ENCODE measurements at regions not wholly inside any gene's neighbourhood (a gene's known extent, or its start where the extent isn't known, plus 50 kb on each side); places are given as distances from the start of the nearest gene placed in this dataset.
"Not testable (repeated sequence)": the region's sequence is repeated elsewhere in the genome, so short reads cannot be mapped to it uniquely, and the experiment has no call there.

DNA sequence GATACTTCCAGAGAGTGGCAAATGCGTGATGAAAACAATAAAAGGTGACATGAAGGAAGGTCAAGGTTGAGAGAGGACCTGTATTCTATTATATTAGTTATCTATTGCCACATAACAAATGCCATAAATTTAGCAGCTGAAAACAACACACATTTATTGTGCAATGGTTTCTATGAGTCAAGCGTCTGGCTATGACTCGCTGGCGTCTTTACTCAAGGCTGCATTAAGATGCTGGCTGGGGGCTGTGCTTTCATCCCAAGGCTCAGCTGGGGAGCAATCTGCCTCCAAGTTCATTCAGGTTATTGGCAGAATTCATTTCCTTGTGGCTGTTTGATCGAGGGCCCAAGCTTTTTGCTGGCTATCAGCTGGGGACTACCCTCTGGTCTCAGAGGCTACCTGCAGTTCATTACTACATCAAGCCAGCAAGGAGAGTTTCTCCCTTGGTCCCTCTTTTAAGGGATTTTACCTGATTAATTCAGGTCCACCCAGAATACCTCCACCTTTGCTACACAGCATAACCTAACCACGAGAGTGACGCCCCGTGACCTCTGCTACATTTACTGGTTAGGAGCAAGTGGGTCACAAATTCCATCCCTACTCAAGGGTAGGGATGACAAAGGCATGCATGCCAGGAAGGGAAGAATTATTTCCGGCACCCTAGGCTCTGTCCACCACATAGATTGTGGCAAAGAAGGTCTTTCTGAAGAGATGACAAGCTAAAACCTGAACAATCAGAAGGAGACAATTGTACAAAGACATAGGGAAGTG lies 549.1 kb downstream of the MN1 start:
- Histone ChIP-seq H4K20me1 (ENCODE audit: control insufficient read depth, insufficient read depth, low read length, poor library complexity, severe bottlenecking) (no peaks in the 10 kb centered on the region), H3K27ac (ENCODE audit: low read length in 2 of 2) (no peak overlapping the region), H3K4me2 (replicated peaks; ENCODE audit: low read depth, low read length, poor library complexity, severe bottlenecking) (no peak overlapping the region), H3K79me2 (ENCODE audit: control insufficient read depth, insufficient read depth, low read length) (no peaks in the 10 kb centered on the region), H3K27me3 (replicated peaks in 1 of 4; ENCODE audit: control extremely low read depth in 1 of 4, control insufficient read depth in 3 of 4, insufficient read depth in 4 of 4, low read length in 3 of 4) (peaks cover 0 to under 1% (median 0%) of the 10 kb centered on the region in 4 experiments), H3K9me3 (ENCODE audit: control extremely low read depth in 1 of 3, control insufficient read depth in 2 of 3, insufficient read depth in 1 of 3, low read length in 2 of 3) (peaks cover 0 to 8% (median 8%) of the 10 kb centered on the region in 3 donors), H3K4me3 (ENCODE audit: control extremely low read depth in 1 of 5, extremely low read depth in 1 of 5, insufficient read depth in 1 of 5, low read depth in 2 of 5, low read length in 4 of 5) (no peak overlapping the region), H3K9ac (ENCODE audit: low read length) (no peak overlapping the region), H3K36me3 (replicated peaks in 1 of 2; ENCODE audit: control extremely low read depth in 1 of 2, control insufficient read depth in 1 of 2, extremely low read depth in 1 of 2, insufficient read depth in 2 of 2, low read length in 1 of 2) (no peaks in the 10 kb centered on the region), H2AFZ (ENCODE audit: insufficient read depth, low read depth, low read length, poor library complexity, severe bottlenecking) (no peak overlapping the region), H3K4me1 (ENCODE audit: control insufficient read depth in 2 of 2, insufficient read depth in 2 of 2, low read length in 2 of 2) (no peaks in the 10 kb centered on the region)
- Mint-ChIP-seq H3K27me3 (no peaks in the 10 kb centered on the region), H3K4me1 (no peaks in the 10 kb centered on the region), H3K27ac (no peak overlapping the region), H3K4me3 (no peak overlapping the region), H3K9me3 (ENCODE audit: insufficient read depth) (peaks cover 6% of the 10 kb centered on the region)
- DNase-seq (no peak), ATAC-seq (ENCODE audit: low read depth) (no peak)
- intact Hi-C loops (cut with micrococcal nuclease): no loop called here
- WGBS (ENCODE audit: insufficient coverage): 95% methylated on average over 7 of the region's 9 CpGs
- TF ChIP-seq EZH2 (IDR thresholded peaks at IDR 0.05; ENCODE audit: borderline replicate concordance, insufficient read depth, low read depth, low read length, poor library complexity, severe bottlenecking) (no peak), CTCF (IDR thresholded peaks at IDR 0.05) (no peak)
- POLR2A ChIA-PET: no interaction called here
- CTCF ChIA-PET: no interaction called here

- H2AFZ ChIP-seq (ENCODE audit: insufficient read depth, low read depth, low read length, poor library complexity, severe bottlenecking): no peak overlapping the region
- no peak overlapping the region for H3K4me3 ChIP-seq (ENCODE audit: control extremely low read depth in 1 of 5, extremely low read depth in 1 of 5, insufficient read depth in 1 of 5, low read depth in 2 of 5, low read length in 4 of 5)
- H3K4me3 Mint-ChIP-seq: no peak overlapping the region
- 82% methylated on average over 9 of the region's 9 CpGs for WGBS (ENCODE audit: insufficient coverage)
- peaks cover 0 to 8% (median 8%) of the 10 kb centered on the region in 3 donors for H3K9me3 ChIP-seq (ENCODE audit: control extremely low read depth in 1 of 3, control insufficient read depth in 2 of 3, insufficient read depth in 1 of 3, low read length in 2 of 3)
- no peak overlapping the region for H3K27ac ChIP-seq (ENCODE audit: low read length in 2 of 2)
- DNase-seq (no peak), ATAC-seq (ENCODE audit: low read depth) (no peak)
- peaks cover 6% of the 10 kb centered on the region for H3K9me3 Mint-ChIP-seq (ENCODE audit: insufficient read depth)
- no peaks in the 10 kb centered on the region for H3K27me3 Mint-ChIP-seq
- no peaks in the 10 kb centered on the region for H3K27me3 ChIP-seq (replicated peaks in 1 of 4; ENCODE audit: control extremely low read depth in 1 of 4, control insufficient read depth in 3 of 4, insufficient read depth in 4 of 4, low read length in 3 of 4)
- no peaks in the 10 kb centered on the region for H3K4me1 Mint-ChIP-seq
- no peak overlapping the region for H3K27ac Mint-ChIP-seq
- ChIA-PET CTCF (no interaction called here), POLR2A (no interaction called here)
- intact Hi-C loops (cut with micrococcal nuclease): no loop called here
- no peaks in the 10 kb centered on the region for H4K20me1 ChIP-seq (ENCODE audit: control insufficient read depth, insufficient read depth, low read length, poor library complexity, severe bottlenecking)
- no peaks in the 10 kb centered on the region for H3K36me3 ChIP-seq (replicated peaks in 1 of 2; ENCODE audit: control extremely low read depth in 1 of 2, control insufficient read depth in 1 of 2, extremely low read depth in 1 of 2, insufficient read depth in 2 of 2, low read length in 1 of 2)
- no peak overlapping the region for H3K9ac ChIP-seq (ENCODE audit: low read length)
- H3K4me2 ChIP-seq (replicated peaks; ENCODE audit: low read depth, low read length, poor library complexity, severe bottlenecking): no peak overlapping the region
- no peaks in the 10 kb centered on the region for H3K79me2 ChIP-seq (ENCODE audit: control insufficient read depth, insufficient read depth, low read length)
- H3K4me1 ChIP-seq (ENCODE audit: control insufficient read depth in 2 of 2, insufficient read depth in 2 of 2, low read length in 2 of 2): no peaks in the 10 kb centered on the region
- TF ChIP-seq CTCF (IDR thresholded peaks at IDR 0.05) (no peak), EZH2 (IDR thresholded peaks at IDR 0.05; ENCODE audit: borderline replicate concordance, insufficient read depth, low read depth, low read length, poor library complexity, severe bottlenecking) (no peak)
Measured at GRCh38 chr22:27253108-27253902, 548.3 kb downstream of the MN1 start.

- H3K79me2 ChIP-seq (ENCODE audit: control insufficient read depth, insufficient read depth, low read length); H3K4me1 Mint-ChIP-seq; H3K9ac ChIP-seq (ENCODE audit: low read length); H3K4me3 ChIP-seq (ENCODE audit: control extremely low read depth in 1 of 5, extremely low read depth in 1 of 5, insufficient read depth in 1 of 5, low read depth in 2 of 5, low read length in 4 of 5); ATAC-seq (ENCODE audit: low read depth); H3K9me3 Mint-ChIP-seq (ENCODE audit: insufficient read depth); H3K4me1 ChIP-seq (ENCODE audit: control insufficient read depth in 2 of 2, insufficient read depth in 2 of 2, low read length in 2 of 2); H3K27me3 Mint-ChIP-seq; DNase-seq; H3K36me3 ChIP-seq (replicated peaks in 1 of 2; ENCODE audit: control extremely low read depth in 1 of 2, control insufficient read depth in 1 of 2, extremely low read depth in 1 of 2, insufficient read depth in 2 of 2, low read length in 1 of 2); H3K4me2 ChIP-seq (replicated peaks; ENCODE audit: low read depth, low read length, poor library complexity, severe bottlenecking); H4K20me1 ChIP-seq (ENCODE audit: control insufficient read depth, insufficient read depth, low read length, poor library complexity, severe bottlenecking); intact Hi-C loops (cut with micrococcal nuclease); H2AFZ ChIP-seq (ENCODE audit: insufficient read depth, low read depth, low read length, poor library complexity, severe bottlenecking); H3K27me3 ChIP-seq (replicated peaks in 1 of 4; ENCODE audit: control extremely low read depth in 1 of 4, control insufficient read depth in 3 of 4, insufficient read depth in 4 of 4, low read length in 3 of 4); H3K4me3 Mint-ChIP-seq; H3K27ac ChIP-seq (ENCODE audit: low read length in 2 of 2); POLR2A ChIA-PET; CTCF ChIA-PET; H3K27ac Mint-ChIP-seq: not testable (repeated sequence)
- 58% methylated on average over 1 of the region's 5 CpGs for WGBS (ENCODE audit: insufficient coverage)
- H3K9me3 ChIP-seq (ENCODE audit: control extremely low read depth in 1 of 3, control insufficient read depth in 2 of 3, insufficient read depth in 1 of 3, low read length in 2 of 3): peaks cover 0 to 12% (median 8%) of the 10 kb centered on the region in 3 donors
Measured at GRCh38 chr22:27254063-27254462, 547.5 kb downstream of the MN1 start.
